ENCODE measurements at regions not wholly inside any gene's neighbourhood (a gene's known extent, or its start where the extent isn't known, plus 50 kb on each side); places are given as distances from the start of the nearest gene placed in this dataset.

- DNase-seq (ENCODE audit: low read depth), result no peak
Measured at GRCh38 chr2:207257251-207258250, 91.8 kb upstream of the KLF7 start.

GRCh38 chr2:207258263-207258991 lies 92.7 kb upstream of the KLF7 start:
- no peak for DNase-seq (ENCODE audit: low read depth)

DNA sequence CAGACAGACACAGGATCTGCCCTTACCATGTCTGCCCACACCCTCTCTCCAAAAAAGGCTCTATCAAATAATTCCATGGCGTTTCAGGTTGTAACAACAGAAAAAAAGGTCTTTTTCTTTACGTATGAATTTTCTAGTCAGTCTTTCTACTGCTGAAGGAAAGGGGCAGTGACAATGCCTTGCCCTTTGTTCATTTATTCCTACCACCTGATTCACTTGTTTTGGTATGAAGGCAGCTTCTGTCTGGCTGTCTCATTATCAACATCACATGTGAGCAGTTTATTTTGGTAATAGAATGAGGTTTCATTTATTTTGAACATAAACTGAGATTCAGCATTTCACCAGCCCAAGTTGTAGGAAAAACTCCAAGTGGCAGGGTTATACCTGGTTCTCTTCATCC lies 94.3 kb upstream of the KLF7 start:
- no peak for DNase-seq (ENCODE audit: low read depth)

- DNase-seq (ENCODE audit: low read depth), result no peak
Measured at GRCh38 chr2:207260947-207261346, 95.2 kb upstream of the KLF7 start.

DNA sequence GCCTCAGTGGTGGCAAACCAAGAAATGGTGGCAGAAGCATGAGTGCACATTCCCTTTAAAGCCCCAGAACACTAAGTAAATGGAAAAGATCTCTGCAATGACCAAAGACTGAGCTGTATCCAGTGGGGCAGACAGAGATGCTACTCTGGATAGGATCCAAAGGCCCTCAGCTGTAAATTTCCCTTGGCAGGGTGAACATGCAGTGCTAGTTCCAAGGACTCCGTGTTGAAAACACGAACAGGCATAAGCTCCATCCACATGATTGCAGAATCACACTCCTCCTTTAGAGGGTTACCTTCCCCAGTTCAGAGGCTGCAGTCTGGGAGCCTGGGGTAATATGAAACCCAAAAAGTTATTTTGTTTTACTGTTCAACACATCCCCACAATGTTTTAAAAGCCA lies 98.6 kb upstream of the KLF7 start:
- no peak for DNase-seq (ENCODE audit: low read depth)

GRCh38 chr2:207265332-207265731 lies 99.6 kb upstream of the KLF7 start:
- no peak for DNase-seq (ENCODE audit: low read depth)

DNA sequence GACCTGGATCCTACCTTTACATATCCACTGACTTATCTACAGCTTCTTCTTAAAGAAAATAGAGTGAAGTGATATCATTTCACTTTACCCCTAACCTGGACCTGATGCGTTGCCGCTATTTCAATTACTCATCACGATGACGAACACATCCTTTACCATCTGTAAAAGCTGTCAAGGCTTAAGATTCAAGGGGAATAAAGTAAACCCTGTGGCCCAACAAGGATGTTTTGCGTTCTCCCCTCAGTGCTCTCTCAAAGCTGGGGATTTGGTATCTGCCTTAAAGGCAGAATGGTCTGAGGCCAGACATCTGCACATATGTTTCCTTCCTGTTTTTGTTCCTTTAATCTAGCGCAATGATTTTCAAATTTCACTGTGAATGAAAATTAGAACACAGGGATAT lies 100.1 kb upstream of the KLF7 start:
- DNase-seq (ENCODE audit: low read depth), result no peak

- DNase-seq (ENCODE audit: low read depth), result no peak
Measured at GRCh38 chr2:207266648-207267047, 100.9 kb upstream of the KLF7 start.

DNA sequence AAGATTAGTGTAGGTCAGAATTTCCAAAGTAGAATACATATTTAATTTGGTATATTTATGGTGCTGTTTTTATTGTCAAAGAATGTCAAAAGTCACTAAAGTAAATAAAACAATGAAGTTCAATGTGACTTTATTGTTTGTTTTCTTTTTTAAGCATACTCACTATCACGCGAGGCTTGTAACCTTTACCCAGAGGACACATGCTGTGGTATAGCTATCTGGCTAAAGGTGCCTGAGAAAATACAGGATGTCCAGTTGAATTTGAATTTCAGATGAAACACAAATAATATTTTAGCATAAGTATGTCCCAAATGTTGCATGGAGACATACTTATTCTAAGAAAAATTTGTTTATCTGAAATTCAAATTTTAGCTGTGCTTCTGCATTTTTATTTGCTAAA lies 103.3 kb upstream of the KLF7 start:
- DNase-seq (ENCODE audit: low read depth), result no peak

DNA sequence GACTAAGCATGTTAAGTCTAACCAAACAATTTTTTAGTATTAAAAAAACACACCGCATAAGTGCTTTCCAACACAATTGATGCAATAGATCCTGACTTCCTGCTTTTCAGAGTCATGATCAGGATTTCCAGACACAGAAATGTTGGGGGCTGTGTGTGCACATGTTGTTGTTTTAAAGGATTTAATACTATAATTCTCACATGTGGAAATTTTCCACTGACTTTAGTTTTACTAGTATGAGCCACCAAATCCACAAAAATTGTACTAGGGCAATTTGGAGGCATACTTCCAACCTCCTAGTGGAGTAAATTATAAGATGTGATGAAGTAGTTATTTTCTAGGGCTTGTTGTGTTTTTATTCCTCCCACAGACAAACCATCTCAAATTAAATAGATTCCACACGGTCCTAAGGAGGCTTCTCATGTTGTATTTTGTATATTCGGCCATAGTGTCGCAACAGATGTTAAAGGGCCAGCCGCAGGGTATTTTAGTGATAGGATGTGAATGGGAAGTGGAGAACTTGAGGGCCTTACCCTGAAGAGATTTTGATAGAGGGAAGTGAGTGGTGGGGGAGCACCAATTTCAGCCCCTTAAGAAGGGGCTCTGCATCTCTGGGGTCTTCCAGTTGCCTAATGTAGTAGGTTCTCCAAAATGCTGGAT lies 108.9 kb upstream of the KLF7 start:
- DNase-seq (ENCODE audit: low read depth), result no peak

- no peak for DNase-seq (ENCODE audit: low read depth)
Measured at GRCh38 chr2:207275779-207276178, 110.0 kb upstream of the KLF7 start.

- DNase-seq (ENCODE audit: low read depth), result no peak
Measured at GRCh38 chr2:207276248-207276647, 110.5 kb upstream of the KLF7 start.

GRCh38 chr2:207276858-207277257 lies 111.1 kb upstream of the KLF7 start:
- DNase-seq (ENCODE audit: low read depth), result no peak

DNA sequence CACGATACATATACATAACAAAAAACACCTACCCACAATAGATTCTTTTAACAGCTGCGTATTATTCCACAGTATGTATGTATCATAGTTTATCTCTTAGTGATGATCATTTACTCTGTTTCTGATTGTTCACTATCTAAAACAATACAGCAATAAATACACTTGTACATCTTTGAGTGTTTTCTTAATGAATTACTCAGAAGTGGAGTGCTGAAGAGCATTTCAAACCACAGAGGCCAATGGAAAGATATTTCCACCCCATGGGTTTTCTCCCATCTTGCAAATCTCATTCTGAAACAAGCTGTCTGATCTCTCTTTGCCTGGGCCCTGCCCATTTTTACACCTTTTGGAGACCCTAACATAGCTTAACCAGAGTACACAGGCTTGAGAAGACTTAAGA lies 113.8 kb upstream of the KLF7 start:
- DNase-seq (ENCODE audit: low read depth), result no peak

DNA sequence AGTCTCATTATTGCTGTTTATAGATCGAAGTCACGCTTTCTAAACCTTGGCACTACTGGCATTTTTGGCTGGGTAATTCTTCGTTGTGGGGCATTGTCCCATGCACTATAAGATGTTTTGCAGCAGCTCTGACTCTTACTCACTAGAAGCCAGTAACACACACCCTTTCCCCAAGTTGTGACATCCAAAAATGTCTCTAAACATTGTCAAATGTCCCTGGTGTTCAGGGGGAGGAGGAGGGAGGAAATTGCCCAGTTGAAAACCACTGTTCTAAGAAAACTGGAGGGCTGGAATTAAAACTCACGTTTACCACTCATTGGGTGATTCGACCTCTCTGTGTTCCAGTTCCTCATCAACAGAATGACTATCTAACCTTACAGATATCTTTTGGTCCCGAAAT lies 115.7 kb upstream of the KLF7 start:
- DNase-seq (ENCODE audit: low read depth), result no peak

DNA sequence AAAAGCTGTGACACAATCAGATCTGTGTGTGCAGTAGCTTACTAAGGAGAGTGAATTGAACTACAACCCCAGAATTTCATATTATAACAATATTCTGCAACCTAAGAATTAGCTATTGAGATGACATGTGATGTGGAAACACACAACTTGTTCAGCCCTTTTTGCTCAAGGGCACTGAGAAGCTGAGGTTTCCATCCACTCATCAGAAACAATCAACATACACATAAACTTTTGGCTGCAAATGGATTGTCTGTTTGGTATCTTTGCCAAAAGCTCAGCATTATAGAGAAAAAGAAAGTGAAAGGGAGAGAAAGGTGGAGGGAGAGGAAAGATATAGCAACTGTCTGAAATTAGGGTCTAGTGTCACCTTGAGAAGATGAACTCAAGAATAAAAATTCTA lies 117.2 kb upstream of the KLF7 start:
- no peak for DNase-seq (ENCODE audit: low read depth)

DNA sequence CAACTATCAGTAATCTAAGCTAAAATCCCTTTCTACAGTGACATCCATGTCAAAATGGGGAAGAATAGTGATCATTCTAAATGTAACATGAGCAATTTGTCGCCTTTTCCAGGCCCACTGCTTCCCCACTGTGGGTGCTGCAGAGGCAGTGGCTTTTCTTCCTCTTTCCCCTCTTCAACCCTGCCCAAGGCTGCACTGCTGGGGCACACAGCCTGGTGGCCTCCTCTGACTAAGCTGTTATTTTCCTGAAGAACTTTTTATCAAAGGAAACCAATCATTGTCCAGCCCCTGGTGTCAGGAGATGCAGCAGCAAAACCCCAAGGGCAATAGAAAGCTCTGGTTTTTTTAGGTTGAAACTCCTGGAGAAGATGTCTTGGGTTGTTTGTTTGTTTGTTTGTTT lies 117.6 kb upstream of the KLF7 start:
- no peak for DNase-seq (ENCODE audit: low read depth)

- no peak for DNase-seq (ENCODE audit: low read depth)
Measured at GRCh38 chr2:207284556-207285472, 119.1 kb upstream of the KLF7 start.

GRCh38 chr2:207285473-207285815 lies 119.7 kb upstream of the KLF7 start:
- no peak for DNase-seq (ENCODE audit: low read depth)

DNA sequence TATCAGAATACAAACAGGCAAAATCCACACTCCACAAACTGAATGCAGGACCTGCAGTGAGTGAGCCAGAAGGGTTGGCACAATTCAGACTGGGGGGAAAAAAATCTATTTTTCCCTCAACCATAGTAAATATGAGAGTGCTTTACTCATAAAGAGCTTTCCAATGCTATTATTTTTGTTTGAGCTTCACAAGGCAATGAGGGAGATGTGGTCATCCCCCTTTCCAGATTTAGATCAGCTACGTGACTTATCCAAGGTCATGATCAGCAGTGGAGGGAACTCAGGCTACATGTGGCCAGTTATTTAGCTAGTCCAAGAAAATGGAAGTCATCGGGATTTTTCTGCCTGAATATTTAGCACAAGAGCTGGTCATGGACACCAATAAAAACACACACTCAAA lies 120.4 kb upstream of the KLF7 start:
- no peak for DNase-seq (ENCODE audit: low read depth)

GRCh38 chr2:207288628-207289027 lies 122.9 kb upstream of the KLF7 start:
- peak; percentile 19 for DNase-seq (ENCODE audit: low read depth)
